ENCODE measurements at regions not wholly inside any gene's neighbourhood (a gene's known extent, or its start where the extent isn't known, plus 50 kb on each side); places are given as distances from the start of the nearest gene placed in this dataset.

- 45 to 70% (median 54%) methylated on average over 1 of the region's 1 CpG for WGBS, 4 donors
These were observed 116.7 kb downstream of the POSTN start for GRCh38 chr13:37481885-37482227.

GRCh38 chr13:37481011-37481884 is 117.3 kb downstream of the POSTN start:
- no peaks in the 10 kb centered on the region for H3K4me1 ChIP-seq (replicated peaks in 1 of 2)
- no peaks in the 10 kb centered on the region for H3K36me3 ChIP-seq (replicated peaks in 1 of 2)
- TF ChIP-seq POLR2A (IDR thresholded peaks at IDR 0.05) (no peak), CTCF (IDR thresholded peaks at IDR 0.05) (no peak)
- no peaks in the 10 kb centered on the region for H3K9me3 ChIP-seq (replicated peaks in 1 of 3)
- no peak overlapping the region for H3K4me3 ChIP-seq
- WGBS, 4 donors, result 70 to 83% (median 77%) methylated on average over 7 of the region's 7 CpGs
- H3K27me3 ChIP-seq, result no peaks in the 10 kb centered on the region
- no peak overlapping the region for H3K27ac ChIP-seq
- intact Hi-C loops (cut with DNase I), result no loop called here
- no peak for DNase-seq

More at GRCh38 chr13:37481885-37482227, 116.7 kb downstream of the POSTN start:
- no peak overlapping the region for H3K4me3 ChIP-seq
- no peak for DNase-seq
- no peak overlapping the region for H3K27ac ChIP-seq
- no peaks in the 10 kb centered on the region for H3K27me3 ChIP-seq
- TF ChIP-seq CTCF (IDR thresholded peaks at IDR 0.05) (no peak), POLR2A (IDR thresholded peaks at IDR 0.05) (no peak)
- intact Hi-C loops (cut with DNase I), result no loop called here
- no peaks in the 10 kb centered on the region for H3K4me1 ChIP-seq (replicated peaks in 1 of 2)
- no peaks in the 10 kb centered on the region for H3K36me3 ChIP-seq (replicated peaks in 1 of 2)
- no peaks in the 10 kb centered on the region for H3K9me3 ChIP-seq (replicated peaks in 1 of 3)

- Histone ChIP-seq H3K36me3 (replicated peaks in 1 of 2) (no peaks in the 10 kb centered on the region), H3K4me1 (replicated peaks in 1 of 2) (no peaks in the 10 kb centered on the region), H3K4me3 (no peak overlapping the region), H3K27ac (no peak overlapping the region), H3K27me3 (no peaks in the 10 kb centered on the region), H3K9me3 (replicated peaks in 1 of 3) (no peaks in the 10 kb centered on the region)
- TF ChIP-seq POLR2A (IDR thresholded peaks at IDR 0.05) (no peak), CTCF (IDR thresholded peaks at IDR 0.05) (no peak)
- intact Hi-C loops (cut with DNase I), result no loop called here
- WGBS, 4 donors, result 29 to 62% (median 60%) methylated on average over 1 of the region's 1 CpG
- DNase-seq, result no peak
These were observed 118.7 kb downstream of the POSTN start for GRCh38 chr13:37479916-37480315.

- intact Hi-C loops (cut with DNase I), result no loop called here
- no peaks in the 10 kb centered on the region for H3K27me3 ChIP-seq
- no peak overlapping the region for H3K27ac ChIP-seq
- no peaks in the 10 kb centered on the region for H3K4me1 ChIP-seq (replicated peaks in 1 of 2)
- no peak for DNase-seq
- no peaks in the 10 kb centered on the region for H3K9me3 ChIP-seq (replicated peaks in 1 of 3)
- no peaks in the 10 kb centered on the region for H3K36me3 ChIP-seq (replicated peaks in 1 of 2)
- 60 to 68% (median 65%) methylated on average over 4 of the region's 4 CpGs for WGBS, 4 donors
- H3K4me3 ChIP-seq, result no peak overlapping the region
- TF ChIP-seq CTCF (IDR thresholded peaks at IDR 0.05) (no peak), POLR2A (IDR thresholded peaks at IDR 0.05) (no peak)
These were observed 121.7 kb downstream of the POSTN start for GRCh38 chr13:37476874-37477273.
